GM19324 (cell line): ENCODE measurements at regions not wholly inside any gene's neighbourhood (a gene's known extent, or its start where the extent isn't known, plus 50 kb on each side); places are given as distances from the start of the nearest gene placed in this dataset.

Experiments used
- ATAC-seq: cut with Tn5 transposase; IDR thresholded peaks from one replicate; pipeline ENCODE4 v1.9.1; 2021; ENCODE audit warnings: mild to moderate bottlenecking, moderate library complexity; ENCODE audit not compliant: unreplicated experiment, low FRiP score

DNA sequence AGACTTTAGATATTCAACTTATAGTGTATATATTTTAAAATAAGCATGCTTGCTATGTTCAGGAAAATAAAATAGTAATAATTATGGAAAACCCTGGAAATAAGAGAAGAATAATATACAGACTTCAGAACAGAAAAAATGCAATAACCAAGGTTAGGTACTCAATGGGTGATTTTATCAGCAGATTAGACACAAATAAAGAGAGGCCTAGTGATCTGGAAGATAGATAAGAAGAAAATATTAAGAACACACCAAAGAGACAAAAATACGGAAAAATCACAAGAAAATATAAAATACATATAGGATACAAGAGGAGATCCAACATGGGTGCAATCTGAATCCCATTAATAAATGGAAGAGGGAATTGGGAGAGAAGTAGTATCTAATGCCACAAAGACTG is 1348.5 kb upstream of the WWC1 start:
- ATAC-seq = no peak

GRCh38 chr5:166947045-166947444 is 1344.4 kb upstream of the WWC1 start:
- ATAC-seq = no peak

- no peak for ATAC-seq
Observed at GRCh38 chr5:166948679-166949078, 1342.8 kb upstream of the WWC1 start.

- no peak for ATAC-seq
Observed at GRCh38 chr5:166952048-166952447, 1339.4 kb upstream of the WWC1 start.

DNA sequence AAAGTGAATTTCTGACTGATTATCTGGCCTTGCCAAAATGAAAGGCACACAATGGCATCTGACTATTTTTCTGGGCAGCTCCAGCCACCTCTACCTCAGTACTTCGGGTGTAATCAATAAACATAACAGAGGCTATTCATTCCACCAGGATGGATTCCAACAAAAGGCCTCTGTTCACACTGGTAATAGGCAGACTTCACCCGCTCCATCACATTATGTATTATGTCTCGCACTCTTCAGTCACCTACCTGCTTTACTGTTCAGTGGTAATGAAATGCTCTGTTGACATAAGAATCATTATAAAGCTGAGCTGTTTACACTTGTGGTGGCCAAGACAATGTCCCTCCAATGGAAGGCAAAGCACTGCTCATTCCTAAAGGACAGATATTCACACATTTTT is 1333.7 kb upstream of the WWC1 start:
- no peak for ATAC-seq

GRCh38 chr5:166959766-166960165 is 1331.7 kb upstream of the WWC1 start:
- no peak for ATAC-seq

GRCh38 chr5:166961028-166961427 is 1330.4 kb upstream of the WWC1 start:
- no peak for ATAC-seq

- ATAC-seq = no peak
Observed at GRCh38 chr5:166961913-166962312, 1329.5 kb upstream of the WWC1 start.

GRCh38 chr5:166962461-166962860 is 1329.0 kb upstream of the WWC1 start:
- ATAC-seq = no peak

DNA sequence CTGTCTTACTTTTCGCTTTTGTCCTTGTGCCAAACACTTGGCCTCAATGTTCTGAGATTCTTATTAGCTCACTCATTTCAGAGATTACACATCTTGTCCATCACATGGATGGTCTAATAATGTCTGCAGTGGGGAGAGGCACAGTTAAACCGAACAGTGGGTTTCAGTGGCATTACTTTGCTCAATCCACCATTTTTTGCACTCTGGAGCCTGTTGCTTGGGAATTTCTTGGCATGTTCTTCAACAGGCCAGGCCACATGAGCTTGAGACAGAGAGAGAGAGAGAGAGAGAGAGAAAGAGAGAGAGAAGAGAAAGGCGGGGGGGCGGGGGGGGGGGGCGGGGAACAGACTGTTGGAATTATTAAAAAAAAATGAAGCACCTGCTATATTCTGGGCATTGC is 1327.8 kb upstream of the WWC1 start:
- no peak for ATAC-seq

DNA sequence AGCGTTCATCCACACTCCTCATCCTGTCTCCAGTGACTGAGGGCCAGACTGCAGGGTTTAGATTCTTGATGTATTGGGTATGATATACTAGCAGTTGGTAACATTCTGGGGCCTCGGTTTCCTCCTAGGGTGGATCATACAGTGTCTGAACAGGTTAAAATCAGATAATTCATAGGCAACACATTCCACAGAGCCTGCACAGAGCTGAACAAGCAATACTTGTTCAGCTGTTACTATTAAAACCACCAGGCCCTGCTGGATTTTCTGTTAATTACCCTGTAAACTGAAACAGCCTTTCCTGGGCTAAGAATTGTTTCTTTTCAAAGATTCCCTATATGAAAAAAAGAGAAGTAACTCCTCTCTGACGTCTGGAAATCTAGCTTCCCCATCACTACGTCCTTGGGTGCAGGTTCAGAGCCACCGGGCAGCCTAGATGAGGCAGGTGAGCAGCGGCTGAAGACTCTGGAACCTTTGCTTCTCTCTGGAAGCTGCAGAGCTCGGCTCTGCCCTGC is 1313.5 kb upstream of the WWC1 start:
- ATAC-seq = no peak

DNA sequence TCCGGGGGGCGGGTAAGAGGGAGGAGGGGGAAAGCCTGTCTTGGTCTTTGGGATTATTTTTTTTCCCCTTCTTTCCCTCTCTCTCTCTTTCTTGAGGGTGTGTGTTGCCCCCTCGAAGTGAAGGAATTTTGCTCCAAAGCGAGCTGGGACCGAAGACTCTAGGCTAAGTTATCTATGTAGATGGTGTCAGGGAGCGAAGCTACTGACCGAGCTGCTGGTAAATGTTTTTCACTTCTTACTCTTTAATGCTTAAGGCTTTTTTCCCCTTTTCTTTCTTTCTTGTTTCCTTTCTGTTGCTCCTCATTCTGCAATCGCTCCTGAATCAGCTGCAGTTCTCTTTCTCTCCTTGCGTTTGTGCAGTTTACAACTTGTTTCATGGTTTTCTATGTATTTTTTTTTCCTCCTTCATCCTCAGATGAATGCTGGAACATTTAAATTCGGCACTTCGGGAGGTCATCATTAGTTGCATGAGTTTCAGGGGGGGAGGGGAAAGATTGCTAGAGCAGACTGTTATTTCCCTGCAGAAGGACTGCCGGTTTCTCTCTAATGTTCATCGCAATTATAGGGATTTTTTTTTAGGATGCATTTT is 1312.0 kb upstream of the WWC1 start:
- ATAC-seq = no peak

DNA sequence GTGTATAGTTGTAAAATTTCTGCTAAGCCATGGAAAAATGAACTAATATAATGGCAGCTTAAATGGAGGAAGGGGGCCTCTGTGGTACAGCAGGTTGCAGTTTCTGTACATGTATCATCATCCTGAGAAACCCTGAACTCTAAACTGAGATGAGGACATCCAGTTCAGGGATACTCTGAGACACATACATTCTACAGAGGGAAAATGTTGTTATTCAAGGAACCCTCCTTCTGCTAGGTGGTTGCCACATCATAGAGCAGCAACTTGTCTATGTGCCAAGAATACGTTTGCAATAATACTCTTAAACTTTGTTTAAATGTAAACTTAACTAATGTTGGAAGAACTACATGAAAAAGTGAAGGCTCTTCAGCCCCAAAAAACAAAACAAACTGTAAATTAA is 1310.8 kb upstream of the WWC1 start:
- no peak for ATAC-seq

GRCh38 chr5:166982226-166982625 is 1309.2 kb upstream of the WWC1 start:
- no peak for ATAC-seq

DNA sequence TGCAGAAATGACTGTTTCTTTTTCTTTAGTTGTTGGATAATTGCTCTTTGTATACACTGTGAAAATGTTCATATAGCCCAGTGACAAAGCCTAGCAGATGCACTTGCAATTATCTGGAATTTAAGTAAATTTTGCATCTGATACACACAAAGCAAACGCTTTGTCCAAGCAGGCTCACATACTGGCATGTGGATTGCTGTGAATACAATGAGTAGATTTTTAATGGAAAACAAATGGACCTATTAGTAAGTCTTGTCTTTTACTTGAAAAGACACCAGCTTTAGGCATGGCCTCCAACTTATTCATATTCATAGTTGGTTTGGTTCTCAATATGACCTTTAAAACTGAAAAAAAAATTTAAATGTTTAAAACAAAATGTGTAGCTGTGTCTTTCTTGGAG is 1299.8 kb upstream of the WWC1 start:
- ATAC-seq = no peak

- ATAC-seq = no peak
Observed at GRCh38 chr5:166992108-166992507, 1299.3 kb upstream of the WWC1 start.

DNA sequence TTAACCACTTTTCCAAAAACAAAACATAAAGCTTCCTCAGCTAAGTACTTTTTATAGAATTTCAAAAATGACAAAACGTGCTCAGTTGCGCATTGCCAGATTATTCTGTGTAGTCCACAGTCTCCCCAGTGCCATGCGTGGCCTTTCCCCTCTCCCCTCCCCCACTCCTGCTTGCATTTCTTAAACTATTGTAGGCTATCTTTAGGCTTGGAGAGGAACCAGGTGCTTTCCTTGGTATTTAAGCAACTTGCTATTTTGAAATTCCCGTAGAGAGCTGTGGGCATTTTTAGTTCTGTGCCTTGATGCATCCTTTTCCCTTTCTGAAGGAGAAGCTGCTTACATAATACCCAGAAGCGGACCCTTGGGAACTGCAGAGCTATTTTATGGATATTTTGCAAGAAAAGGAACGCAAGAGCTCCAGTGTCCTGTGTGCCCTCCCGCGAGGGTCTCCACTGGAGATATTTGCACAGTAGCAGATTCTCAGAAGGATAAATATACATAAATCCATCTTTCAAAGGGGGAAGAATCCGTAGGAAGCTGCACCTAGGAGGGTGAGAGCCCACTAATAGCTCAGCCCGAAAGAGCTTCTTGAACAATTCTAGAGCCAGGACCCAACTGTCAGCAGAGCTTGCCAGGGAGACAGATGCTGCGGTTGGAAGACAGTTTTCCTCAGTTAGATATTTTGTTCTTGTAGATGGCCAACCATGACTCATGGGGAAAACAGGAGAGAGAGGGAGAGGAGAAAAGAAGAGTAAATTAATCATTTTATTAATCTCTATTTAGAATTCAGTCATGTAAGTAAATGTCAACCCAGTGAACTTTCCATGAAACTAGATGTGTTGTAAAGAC is 1298.3 kb upstream of the WWC1 start:
- no peak for ATAC-seq

GRCh38 chr5:166994226-166994625 is 1297.2 kb upstream of the WWC1 start:
- no peak for ATAC-seq

DNA sequence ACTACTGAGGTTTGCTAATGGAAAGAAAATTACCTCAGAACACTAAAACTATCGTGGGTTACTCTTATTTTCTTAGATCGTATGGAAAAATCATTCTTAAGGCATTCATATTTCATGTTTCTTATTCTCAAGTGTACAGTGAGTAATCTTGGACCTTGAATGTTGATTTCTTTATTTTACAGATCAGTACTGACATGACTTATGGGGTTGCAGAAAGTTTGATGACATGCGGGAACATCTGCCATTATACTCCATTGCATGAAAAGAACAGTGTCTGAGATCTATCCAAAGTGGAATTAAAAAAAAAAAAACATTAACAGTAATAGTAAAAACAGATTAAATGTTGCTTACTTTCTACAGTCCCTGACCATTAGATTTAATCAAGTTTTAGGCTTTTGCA is 1290.2 kb upstream of the WWC1 start:
- no peak for ATAC-seq

DNA sequence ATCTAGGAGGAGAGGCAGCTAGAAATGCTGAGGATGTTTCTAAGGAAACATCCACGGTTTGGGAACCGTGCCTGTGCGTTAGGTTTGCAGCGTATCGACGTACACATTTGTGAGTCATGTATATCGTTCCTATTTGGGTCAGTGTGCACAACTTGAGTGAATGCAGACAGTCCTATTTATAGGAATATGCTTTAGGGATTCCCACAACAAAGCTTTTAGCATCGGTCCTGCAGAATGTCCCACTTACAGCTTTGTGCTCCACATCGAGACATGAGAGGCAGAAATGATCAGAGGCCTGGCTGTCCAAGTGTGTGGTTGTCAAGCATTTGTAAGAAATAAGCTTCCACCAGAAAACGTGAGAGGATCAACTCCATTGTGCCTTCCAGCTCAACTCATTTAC is 1282.7 kb upstream of the WWC1 start:
- no peak for ATAC-seq

GRCh38 chr5:167011196-167011595 is 1280.2 kb upstream of the WWC1 start:
- no peak for ATAC-seq
